ENCODE measurements at regions not wholly inside any gene's neighbourhood (a gene's known extent, or its start where the extent isn't known, plus 50 kb on each side); places are given as distances from the start of the nearest gene placed in this dataset.

DNA sequence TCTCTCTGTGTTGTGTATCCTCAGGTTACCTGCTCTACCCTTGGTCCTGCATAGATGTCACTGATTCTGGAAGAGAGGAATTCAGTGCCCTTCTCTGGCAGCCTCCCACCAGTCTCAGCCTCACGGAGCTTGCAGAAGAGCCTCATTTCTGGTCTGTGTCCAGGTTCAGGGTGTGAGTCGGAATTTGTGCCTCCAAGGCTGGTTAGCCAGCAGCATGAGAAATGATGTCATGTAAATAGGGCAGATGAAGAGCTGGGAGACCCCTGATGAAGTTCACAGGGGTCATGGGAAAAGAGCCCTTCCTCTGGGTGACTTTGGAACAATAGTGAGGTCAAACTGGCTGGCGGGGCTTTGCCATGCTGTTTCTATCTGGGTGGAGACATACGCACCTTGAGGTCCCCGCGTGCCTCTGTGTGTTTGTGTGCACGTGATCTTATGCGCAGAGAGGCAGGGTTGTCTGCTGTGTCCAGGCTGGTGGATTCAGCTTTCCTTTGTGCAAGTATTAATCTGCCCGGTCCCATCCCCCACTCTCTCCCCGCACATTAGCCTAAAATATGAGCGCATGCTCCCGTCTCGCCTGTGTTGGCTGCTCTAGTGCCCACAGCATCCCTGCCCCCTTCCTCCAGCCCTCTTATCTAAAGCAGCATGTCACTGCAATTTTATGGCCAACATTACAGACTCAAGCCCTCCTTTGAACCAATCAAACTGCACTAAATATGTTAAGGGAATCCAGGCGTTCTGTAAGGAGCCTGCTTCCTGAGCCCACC, 256.3 kb upstream of the ZFHX3 start:
- TF ChIP-seq, protein P1, sequence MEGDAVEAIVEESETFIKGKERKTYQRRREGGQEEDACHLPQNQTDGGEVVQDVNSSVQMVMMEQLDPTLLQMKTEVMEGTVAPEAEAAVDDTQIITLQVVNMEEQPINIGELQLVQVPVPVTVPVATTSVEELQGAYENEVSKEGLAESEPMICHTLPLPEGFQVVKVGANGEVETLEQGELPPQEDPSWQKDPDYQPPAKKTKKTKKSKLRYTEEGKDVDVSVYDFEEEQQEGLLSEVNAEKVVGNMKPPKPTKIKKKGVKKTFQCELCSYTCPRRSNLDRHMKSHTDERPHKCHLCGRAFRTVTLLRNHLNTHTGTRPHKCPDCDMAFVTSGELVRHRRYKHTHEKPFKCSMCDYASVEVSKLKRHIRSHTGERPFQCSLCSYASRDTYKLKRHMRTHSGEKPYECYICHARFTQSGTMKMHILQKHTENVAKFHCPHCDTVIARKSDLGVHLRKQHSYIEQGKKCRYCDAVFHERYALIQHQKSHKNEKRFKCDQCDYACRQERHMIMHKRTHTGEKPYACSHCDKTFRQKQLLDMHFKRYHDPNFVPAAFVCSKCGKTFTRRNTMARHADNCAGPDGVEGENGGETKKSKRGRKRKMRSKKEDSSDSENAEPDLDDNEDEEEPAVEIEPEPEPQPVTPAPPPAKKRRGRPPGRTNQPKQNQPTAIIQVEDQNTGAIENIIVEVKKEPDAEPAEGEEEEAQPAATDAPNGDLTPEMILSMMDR (IDR thresholded peaks at IDR 0.05), result no peak
- TF ChIP-seq POLR2AphosphoS5 (IDR thresholded peaks at IDR 0.05), result no peak
